Sigmoid colon (tissue), 4 donors: ENCODE measurements at regions not wholly inside any gene's neighbourhood (a gene's known extent, or its start where the extent isn't known, plus 50 kb on each side); places are given as distances from the start of the nearest gene placed in this dataset.

Experiments used
- CTCF ChIP-seq, 4 experiments: fragments of 450-650 bp in 3 of 4; fragments of 200-600 bp in 1 of 4; IDR thresholded peaks; one replicate each; pipeline ENCODE4 v1.5.1; 2016 to 2019; ENCODE audit warnings: antibody characterized with exemption in 4 of 4, mild to moderate bottlenecking in 3 of 4, moderate library complexity in 2 of 4
- EP300 ChIP-seq, 4 donors: sonication (generic); formaldehyde crosslinking; IDR thresholded peaks; one replicate each; pipeline ENCODE4 v1.6.1; 2017; ENCODE audit warnings: antibody characterized with exemption in 4 of 4
- POLR2A ChIP-seq, 2 donors: fragments of 450-650 bp; IDR thresholded peaks; one replicate each; pipeline ENCODE4 v1.6.1; 2016; ENCODE audit warnings: antibody characterized with exemption in 2 of 2, mild to moderate bottlenecking in 2 of 2, moderate library complexity in 2 of 2
- POLR2AphosphoS5 ChIP-seq, 4 donors: sonication (generic); formaldehyde crosslinking; IDR thresholded peaks; one replicate each; pipeline ENCODE4 v1.6.1; 2017; ENCODE audit warnings: antibody characterized with exemption in 4 of 4

DNA sequence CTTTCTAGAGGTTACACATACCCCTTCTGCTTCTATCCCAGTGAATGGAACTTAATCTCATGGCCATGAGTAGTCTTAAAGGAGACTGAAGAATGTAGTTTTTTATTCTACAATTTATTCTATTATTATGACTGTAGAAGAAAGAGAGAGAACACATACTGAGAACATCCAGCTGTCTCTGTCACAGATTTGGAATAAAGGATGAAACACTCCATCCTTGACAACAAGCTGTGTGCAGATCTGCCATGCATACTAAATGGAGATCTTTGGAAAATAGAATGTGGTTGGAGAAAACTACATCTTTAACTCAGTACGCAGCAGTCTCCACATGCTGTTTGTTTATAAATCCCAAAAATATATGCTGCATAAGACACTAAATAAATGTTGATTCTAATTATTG lies 54.1 kb upstream of the NUDT7 start:
- no peak for TF ChIP-seq CTCF (IDR thresholded peaks at IDR 0.05)
- TF ChIP-seq POLR2A (IDR thresholded peaks at IDR 0.05): no peak
- peak in 1 of 4 donors; percentile 21 for TF ChIP-seq POLR2AphosphoS5 (IDR thresholded peaks at IDR 0.05)
- no peak for TF ChIP-seq EP300 (IDR thresholded peaks at IDR 0.05)
